Spleen (tissue), 11 donors: ENCODE measurements at regions not wholly inside any gene's neighbourhood (a gene's known extent, or its start where the extent isn't known, plus 50 kb on each side); places are given as distances from the start of the nearest gene placed in this dataset.

Source experiments
- DNase-seq: peaks from one replicate; pipeline ENCODE4 v3.0.0-alpha.2; 2020
- H3K27ac ChIP-seq, 8 donors: fragments of 200-600 bp; sonication (generic) in 7 of 8; 1 replicate in 4 of 8; 2 replicates in 4 of 8; pipeline versions ENCODE4 v1.5.0 to v1.8.0; 2016 to 2021; ENCODE audit warnings: inconsistent platforms in 4 of 8, mild to moderate bottlenecking in 4 of 8, moderate library complexity in 1 of 8
- H3K27me3 ChIP-seq, 7 donors: fragments of 200-600 bp; sonication (generic) in 6 of 7; replicated peaks in 1 of 7; 1 replicate in 4 of 7; 2 replicates in 3 of 7; pipeline versions ENCODE4 v1.5.0 to v1.8.0; 2016 to 2021; ENCODE audit warnings: inconsistent platforms in 3 of 7, mild to moderate bottlenecking in 1 of 7
- H3K36me3 ChIP-seq, 6 donors: fragments of 200-600 bp; sonication (generic) in 5 of 6; 1 replicate in 4 of 6; 2 replicates in 2 of 6; pipeline versions ENCODE4 v1.5.0 to v1.8.0; 2016 to 2021; ENCODE audit warnings: inconsistent platforms in 2 of 6
- H3K4me1 ChIP-seq, 6 donors: fragments of 200-600 bp; sonication (generic) in 5 of 6; 1 replicate in 3 of 6; 2 replicates in 3 of 6; pipeline versions ENCODE4 v1.5.0 to v1.8.0; 2016 to 2021; ENCODE audit warnings: inconsistent platforms in 3 of 6
- H3K4me3 ChIP-seq, 8 donors: fragments of 200-600 bp; sonication (generic) in 7 of 8; 1 replicate in 4 of 8; 2 replicates in 4 of 8; pipeline versions ENCODE4 v1.5.0 to v1.8.0; 2016 to 2021; ENCODE audit warnings: inconsistent platforms in 4 of 8, mild to moderate bottlenecking in 4 of 8, moderate library complexity in 2 of 8
- H3K9me3 ChIP-seq, 8 donors: fragments of 200-600 bp; sonication (generic) in 7 of 8; 1 replicate in 4 of 8; 2 replicates in 4 of 8; pipeline versions ENCODE4 v1.5.0 to v1.8.0; 2016 to 2021; ENCODE audit warnings: inconsistent platforms in 4 of 8
- CTCF ChIP-seq, 11 experiments: fragments of 200-600 bp in 7 of 11; fragments of 450-650 bp in 4 of 11; sonication (generic) in 4 of 11; IDR thresholded peaks in 8 of 11; conservative IDR thresholded peaks in 3 of 11; 1 replicate in 7 of 11; 2 replicates in 4 of 11; pipeline versions ENCODE4 v1.4.0 to v1.8.0; 2016 to 2021; ENCODE audit warnings: antibody characterized with exemption in 11 of 11, inconsistent platforms in 4 of 11, mild to moderate bottlenecking in 1 of 11
- POLR2A ChIP-seq, 3 donors: fragments of 450-650 bp; IDR thresholded peaks; one replicate each; pipeline ENCODE4 v1.5.1; 2017; ENCODE audit warnings: antibody characterized with exemption in 3 of 3, mild to moderate bottlenecking in 1 of 3
- POLR2AphosphoS5 ChIP-seq, 3 donors: sonication (generic); formaldehyde crosslinking; IDR thresholded peaks; one replicate each; pipeline ENCODE4 v1.5.1; 2017; ENCODE audit warnings: antibody characterized with exemption in 3 of 3
- WGBS, 5 donors: extraction: QIAGEN DNeasy Blood & Tissue Kit in 3 of 5; methylation state at CpG; one replicate each; pipeline versions ENCODE4 v1.1.5 to v1.1.7; 2013 to 2018; 5-methylcytosine and 5-hydroxymethylcytosine counted together
- intact Hi-C: fragments of 100-400 bp; cut with DNase I; formaldehyde crosslinking; loops from one replicate; pipeline ENCODE4 v1.15.0; 2023; ENCODE audit warnings: low total_unique reads
- donor health status: healthy with polysubstance abuse.
- donor health status: DM: no; HTN: no; CAD: no; lungs with moderate emphysema.
- donor health status: DM: no; HTN: no; CAD: no.
- donor health status: Bipolar disorder and iron deficiency.
- donor health status: healthy.
- donor health status: DM: no; HTN: no; CAD: no.
- donor health status: DM: yes; HTN: yes; CAD: no.

DNA sequence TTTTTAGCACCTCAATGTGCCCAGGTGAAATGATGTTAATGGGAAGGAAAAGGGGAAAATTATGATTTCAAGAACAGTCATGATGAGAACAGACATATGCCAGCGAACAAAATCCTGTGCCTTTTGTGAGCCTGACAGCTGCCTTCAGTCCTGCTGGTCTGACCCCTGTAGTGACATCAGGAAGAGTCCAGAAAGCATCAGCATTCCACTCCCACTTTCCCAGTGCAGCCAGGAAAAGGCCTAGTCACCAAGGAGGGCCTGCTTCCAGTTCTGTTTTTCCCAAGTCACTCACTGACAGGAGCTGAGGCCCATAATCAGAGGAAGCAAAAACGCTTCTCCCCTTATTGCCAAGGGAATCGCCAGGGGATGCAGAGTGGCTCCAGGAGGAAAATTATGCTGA lies 218.4 kb downstream of the ABHD5 start:
- H3K9me3 ChIP-seq = no peaks in the 10 kb centered on the region
- WGBS, 5 donors = 71 to 79% (median 76%) methylated on average over 3 of the region's 3 CpGs
- H3K4me3 ChIP-seq = no peak overlapping the region
- TF ChIP-seq POLR2A (IDR thresholded peaks at IDR 0.05) = no peak
- TF ChIP-seq POLR2AphosphoS5 (IDR thresholded peaks at IDR 0.05) = peak in 1 of 3 donors; percentile 27
- H3K4me1 ChIP-seq = peaks cover 0 to 20% (median 13%) of the 10 kb centered on the region in 6 donors
- no peaks in the 10 kb centered on the region for H3K36me3 ChIP-seq
- intact Hi-C loops = no loop called here
- no peaks in the 10 kb centered on the region for H3K27me3 ChIP-seq
- no peak for DNase-seq
- peak overlapping the region in 5 of 8 donors; percentile 9 to 56 (median 33) for H3K27ac ChIP-seq

- Histone ChIP-seq H3K4me3 (no peak overlapping the region), H3K27ac (no peak overlapping the region), H3K36me3 (no peaks in the 10 kb centered on the region), H3K4me1 (peaks cover 0 to 20% (median 13%) of the 10 kb centered on the region in 6 donors), H3K9me3 (no peaks in the 10 kb centered on the region), H3K27me3 (no peaks in the 10 kb centered on the region)
- intact Hi-C loops = no loop called here
- DNase-seq = no peak
- WGBS, 5 donors = 19 to 35% (median 24%) methylated on average over 2 of the region's 2 CpGs
- no peak for TF ChIP-seq CTCF (IDR thresholded peaks at IDR 0.05 in 8 of 11, conservative IDR thresholded peaks at IDR 0.05 in 3 of 11)
- TF ChIP-seq POLR2AphosphoS5 (IDR thresholded peaks at IDR 0.05) = no peak
- TF ChIP-seq POLR2A (IDR thresholded peaks at IDR 0.05) = no peak
Observed at GRCh38 chr3:43910750-43911149, 220.0 kb downstream of the ABHD5 start.

DNA sequence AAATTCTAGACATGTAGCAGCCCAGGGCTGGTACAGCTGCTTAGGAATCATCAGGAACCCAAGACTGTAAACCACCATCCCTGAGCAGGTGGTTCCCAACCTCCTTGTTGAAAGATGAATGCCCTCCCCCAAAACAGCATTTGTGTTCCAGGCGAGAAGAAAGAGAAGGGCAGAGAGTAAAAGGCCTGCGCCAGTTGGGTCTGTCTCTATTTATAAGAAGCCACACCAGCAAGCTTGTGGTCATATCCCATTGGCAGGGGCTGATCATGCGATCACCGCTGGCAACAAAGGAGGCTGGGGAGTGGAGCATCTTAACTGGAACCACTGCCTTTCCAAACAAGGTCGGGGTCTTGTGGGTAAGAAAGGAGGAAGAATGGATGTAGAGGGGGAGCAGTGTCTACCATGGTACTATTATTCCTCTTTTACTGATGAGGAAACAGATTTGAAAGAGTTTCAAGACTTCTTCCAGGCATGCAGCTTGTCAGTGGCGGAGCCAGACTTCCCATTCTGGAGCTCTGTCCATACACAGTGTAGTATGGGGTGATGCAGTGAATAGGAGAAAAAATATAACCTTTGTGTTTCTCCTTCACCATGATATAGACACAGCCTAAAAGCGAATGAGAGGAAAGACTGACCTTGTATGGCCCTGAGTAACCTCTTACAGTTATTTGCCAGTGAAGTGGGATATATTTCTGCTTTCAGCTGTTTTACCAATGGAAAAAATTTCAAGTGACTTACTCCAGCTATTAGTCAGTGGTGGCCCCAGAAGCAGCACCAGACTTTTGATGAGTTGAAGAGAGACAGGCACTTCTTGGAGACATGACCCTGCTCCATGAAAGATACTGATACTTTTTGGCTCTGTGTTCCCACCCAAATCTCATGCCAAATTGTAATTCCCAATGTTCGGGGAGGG lies 222.6 kb downstream of the ABHD5 start:
- DNase-seq = no peak
- H3K27ac ChIP-seq = no peak overlapping the region
- intact Hi-C loops = no loop called here
- no peaks in the 10 kb centered on the region for H3K27me3 ChIP-seq
- H3K4me3 ChIP-seq = no peak overlapping the region
- peaks cover 0 to 12% (median 7%) of the 10 kb centered on the region in 8 donors for H3K9me3 ChIP-seq
- 78 to 89% (median 88%) methylated on average over 8 of the region's 8 CpGs for WGBS, 5 donors
- H3K36me3 ChIP-seq = no peaks in the 10 kb centered on the region
- H3K4me1 ChIP-seq = peaks cover 0 to 5% (median 0%) of the 10 kb centered on the region in 6 donors
- TF ChIP-seq CTCF (IDR thresholded peaks at IDR 0.05 in 8 of 11, conservative IDR thresholded peaks at IDR 0.05 in 3 of 11) (no peak), POLR2A (IDR thresholded peaks at IDR 0.05) (no peak), POLR2AphosphoS5 (IDR thresholded peaks at IDR 0.05) (no peak)

GRCh38 chr3:43914269-43914668 lies 223.5 kb downstream of the ABHD5 start:
- Histone ChIP-seq H3K27ac (no peak overlapping the region), H3K4me3 (no peak overlapping the region), H3K27me3 (peaks cover 0 to 7% (median 0%) of the 10 kb centered on the region in 7 donors), H3K4me1 (no peaks in the 10 kb centered on the region), H3K9me3 (peaks cover 0 to 12% (median 7%) of the 10 kb centered on the region in 8 donors), H3K36me3 (no peaks in the 10 kb centered on the region)
- intact Hi-C loops = no loop called here
- TF ChIP-seq POLR2A (IDR thresholded peaks at IDR 0.05) = no peak
- TF ChIP-seq POLR2AphosphoS5 (IDR thresholded peaks at IDR 0.05) = no peak
- no peak for TF ChIP-seq CTCF (IDR thresholded peaks at IDR 0.05 in 8 of 11, conservative IDR thresholded peaks at IDR 0.05 in 3 of 11)
- no peak for DNase-seq
- WGBS, 5 donors = 80 to 93% (median 89%) methylated on average over 2 of the region's 2 CpGs
